ENCODE measurements at regions not wholly inside any gene's neighbourhood (a gene's known extent, or its start where the extent isn't known, plus 50 kb on each side); places are given as distances from the start of the nearest gene placed in this dataset.

- TF ChIP-seq CTCF (IDR thresholded peaks at IDR 0.05): no peak
- no peak for TF ChIP-seq POLR2A (IDR thresholded peaks at IDR 0.05)
Measured at GRCh38 chr1:70893381-70893780, 154.2 kb downstream of the PTGER3 start.
